ENCODE measurements at regions not wholly inside any gene's neighbourhood (a gene's known extent, or its start where the extent isn't known, plus 50 kb on each side); places are given as distances from the start of the nearest gene placed in this dataset.
A peak's percentile ranks its signal among the peaks of the same experiment; 100 is the strongest.

DNA sequence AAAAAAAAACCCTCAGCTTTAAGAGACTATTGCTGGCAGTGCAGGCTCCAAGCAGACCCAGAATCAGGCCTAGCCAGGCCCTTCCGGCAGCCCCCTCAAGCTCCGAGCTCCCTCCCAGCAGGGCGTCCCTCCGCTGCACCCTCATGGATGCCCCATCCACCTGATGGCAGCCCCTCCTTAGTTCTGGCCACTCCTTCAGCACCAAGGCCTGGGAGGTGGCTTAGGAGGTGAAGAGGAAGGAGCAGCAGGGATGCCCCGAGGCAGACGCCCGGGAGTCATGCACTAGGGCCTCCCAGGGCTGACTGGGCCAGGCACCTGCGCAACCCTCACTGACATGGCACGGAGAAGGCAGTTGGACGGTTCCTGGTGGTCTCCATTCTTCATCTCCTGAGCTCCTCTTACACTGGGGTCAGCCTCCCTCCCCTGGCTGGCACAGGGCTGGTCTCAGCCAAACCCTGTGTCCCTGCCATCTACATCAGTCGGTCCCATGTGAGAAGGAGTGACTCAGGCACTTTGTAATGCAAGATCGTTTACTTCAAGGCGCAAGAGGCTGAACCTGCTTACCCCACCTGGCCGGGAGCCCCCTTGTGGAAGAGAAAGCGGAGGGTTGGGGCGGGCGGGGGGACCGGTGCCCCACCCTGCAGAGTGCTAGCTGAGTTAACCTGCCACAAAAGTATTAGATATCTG is 53.5 kb upstream of the ID2 start:
- DNase-seq (ENCODE audit: low read depth in 1 of 2, low spot score in 1 of 2), result no peak
- no peak overlapping the region for H3K4me3 ChIP-seq
- peaks cover 4% of the 10 kb centered on the region for H3K4me1 ChIP-seq (ENCODE audit: low read depth)
- no peak overlapping the region for H3K27ac ChIP-seq
- H3K27me3 ChIP-seq, result no peaks in the 10 kb centered on the region
- H3K9me3 ChIP-seq (ENCODE audit: low read depth), result no peaks in the 10 kb centered on the region
- no peaks in the 10 kb centered on the region for H3K36me3 ChIP-seq
- TF ChIP-seq, protein P1, sequence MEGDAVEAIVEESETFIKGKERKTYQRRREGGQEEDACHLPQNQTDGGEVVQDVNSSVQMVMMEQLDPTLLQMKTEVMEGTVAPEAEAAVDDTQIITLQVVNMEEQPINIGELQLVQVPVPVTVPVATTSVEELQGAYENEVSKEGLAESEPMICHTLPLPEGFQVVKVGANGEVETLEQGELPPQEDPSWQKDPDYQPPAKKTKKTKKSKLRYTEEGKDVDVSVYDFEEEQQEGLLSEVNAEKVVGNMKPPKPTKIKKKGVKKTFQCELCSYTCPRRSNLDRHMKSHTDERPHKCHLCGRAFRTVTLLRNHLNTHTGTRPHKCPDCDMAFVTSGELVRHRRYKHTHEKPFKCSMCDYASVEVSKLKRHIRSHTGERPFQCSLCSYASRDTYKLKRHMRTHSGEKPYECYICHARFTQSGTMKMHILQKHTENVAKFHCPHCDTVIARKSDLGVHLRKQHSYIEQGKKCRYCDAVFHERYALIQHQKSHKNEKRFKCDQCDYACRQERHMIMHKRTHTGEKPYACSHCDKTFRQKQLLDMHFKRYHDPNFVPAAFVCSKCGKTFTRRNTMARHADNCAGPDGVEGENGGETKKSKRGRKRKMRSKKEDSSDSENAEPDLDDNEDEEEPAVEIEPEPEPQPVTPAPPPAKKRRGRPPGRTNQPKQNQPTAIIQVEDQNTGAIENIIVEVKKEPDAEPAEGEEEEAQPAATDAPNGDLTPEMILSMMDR (IDR thresholded peaks at IDR 0.05; ENCODE audit: low read depth, low read length), result no peak

DNA sequence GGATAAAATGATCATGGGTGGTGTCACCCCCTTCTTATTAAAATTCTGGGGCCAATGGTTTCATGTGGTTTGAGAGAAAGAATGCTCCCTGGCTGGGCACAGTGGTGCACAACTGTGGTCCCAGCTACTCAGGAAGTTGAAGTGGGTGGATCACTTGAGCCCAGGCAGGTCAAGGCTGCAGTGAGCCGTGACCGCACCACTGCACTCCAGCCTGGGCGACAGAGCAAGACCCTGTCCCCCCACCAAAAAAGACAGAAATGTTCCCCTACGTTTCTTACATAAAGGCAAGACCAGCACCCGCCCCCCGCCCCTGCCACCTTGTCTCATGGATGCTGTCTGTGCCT is 53.0 kb upstream of the ID2 start:
- Histone ChIP-seq H3K27me3 (no peaks in the 10 kb centered on the region), H3K36me3 (no peaks in the 10 kb centered on the region), H3K4me1 (ENCODE audit: low read depth) (peaks cover 4% of the 10 kb centered on the region), H3K4me3 (no peak overlapping the region), H3K27ac (no peak overlapping the region), H3K9me3 (ENCODE audit: low read depth) (no peaks in the 10 kb centered on the region)
- DNase-seq (ENCODE audit: low read depth in 1 of 2, low spot score in 1 of 2), result no peak
- TF ChIP-seq, protein P1 (IDR thresholded peaks at IDR 0.05; ENCODE audit: low read depth, low read length), result no peak

DNA sequence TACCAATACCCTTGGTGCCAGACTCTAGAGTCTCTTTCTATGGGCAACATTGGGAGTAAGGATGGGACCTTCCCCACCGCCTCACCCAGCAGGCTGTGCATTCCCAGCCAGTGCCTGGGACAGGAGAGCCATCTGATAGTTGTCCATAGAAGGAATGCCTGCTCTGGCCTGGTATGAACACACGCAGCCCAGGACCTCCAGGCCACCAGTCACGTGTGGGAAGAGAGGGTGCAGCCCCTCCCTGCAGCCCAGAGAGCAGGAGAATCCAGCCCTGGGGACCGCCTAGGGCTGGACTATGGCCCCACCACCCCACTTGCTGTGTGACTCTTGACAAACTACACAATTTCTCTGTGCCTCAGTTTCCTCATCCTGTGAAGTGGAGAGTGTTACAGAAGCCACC is 52.5 kb upstream of the ID2 start:
- peak in 1 of 2 donors; percentile 43 for DNase-seq (ENCODE audit: low read depth in 1 of 2, low spot score in 1 of 2)
- H3K36me3 ChIP-seq, result no peaks in the 10 kb centered on the region
- H3K27me3 ChIP-seq, result no peaks in the 10 kb centered on the region
- TF ChIP-seq, protein P1 (IDR thresholded peaks at IDR 0.05; ENCODE audit: low read depth, low read length), result no peak
- no peak overlapping the region for H3K27ac ChIP-seq
- no peak overlapping the region for H3K4me3 ChIP-seq
- H3K4me1 ChIP-seq (ENCODE audit: low read depth), result peaks cover 4% of the 10 kb centered on the region
- no peaks in the 10 kb centered on the region for H3K9me3 ChIP-seq (ENCODE audit: low read depth)

DNA sequence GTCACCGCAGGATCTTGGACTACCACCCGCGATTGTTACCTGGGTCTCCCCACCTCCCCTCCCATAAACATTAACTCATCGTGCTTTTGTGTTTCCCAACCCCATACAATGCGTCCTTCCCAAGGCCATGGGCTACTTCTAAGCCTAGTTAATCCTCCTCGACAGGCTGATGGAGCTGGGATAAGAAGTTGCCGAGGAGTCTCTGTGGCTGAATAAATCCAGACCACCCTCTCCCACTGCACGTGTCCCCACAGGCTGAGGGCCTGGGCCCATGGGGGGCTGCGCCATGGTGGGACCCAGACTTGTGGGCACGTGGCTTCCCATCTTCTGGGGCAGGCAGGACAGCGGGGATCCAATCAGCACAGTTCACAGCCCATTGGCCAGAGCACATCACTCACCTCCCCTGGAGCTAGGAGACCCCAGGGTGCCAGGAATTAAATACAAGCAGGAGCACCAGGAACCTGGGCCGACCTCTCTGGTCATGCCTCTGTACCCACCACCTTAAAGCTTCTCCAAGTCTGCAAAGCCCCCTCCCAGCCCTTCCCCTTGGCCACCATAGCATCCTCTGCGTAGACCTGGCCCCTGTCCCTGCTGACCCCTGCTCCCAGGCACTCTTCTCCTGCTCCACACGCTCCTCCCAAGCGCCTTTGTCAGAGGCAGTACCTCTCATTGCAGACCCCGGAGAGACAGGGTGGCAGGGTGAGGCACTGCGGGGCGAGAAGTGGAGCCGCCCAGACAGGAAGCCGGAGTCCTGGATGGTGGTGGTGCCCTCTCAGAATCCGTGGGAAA is 51.0 kb upstream of the ID2 start:
- Histone ChIP-seq H3K4me1 (ENCODE audit: low read depth) (peaks cover 6% of the 10 kb centered on the region), H3K27me3 (no peaks in the 10 kb centered on the region), H3K9me3 (ENCODE audit: low read depth) (no peaks in the 10 kb centered on the region), H3K36me3 (no peaks in the 10 kb centered on the region), H3K4me3 (no peak overlapping the region), H3K27ac (no peak overlapping the region)
- no peak for DNase-seq (ENCODE audit: low read depth in 1 of 2, low spot score in 1 of 2)
- TF ChIP-seq, protein P1 (IDR thresholded peaks at IDR 0.05; ENCODE audit: low read depth, low read length), result no peak

DNA sequence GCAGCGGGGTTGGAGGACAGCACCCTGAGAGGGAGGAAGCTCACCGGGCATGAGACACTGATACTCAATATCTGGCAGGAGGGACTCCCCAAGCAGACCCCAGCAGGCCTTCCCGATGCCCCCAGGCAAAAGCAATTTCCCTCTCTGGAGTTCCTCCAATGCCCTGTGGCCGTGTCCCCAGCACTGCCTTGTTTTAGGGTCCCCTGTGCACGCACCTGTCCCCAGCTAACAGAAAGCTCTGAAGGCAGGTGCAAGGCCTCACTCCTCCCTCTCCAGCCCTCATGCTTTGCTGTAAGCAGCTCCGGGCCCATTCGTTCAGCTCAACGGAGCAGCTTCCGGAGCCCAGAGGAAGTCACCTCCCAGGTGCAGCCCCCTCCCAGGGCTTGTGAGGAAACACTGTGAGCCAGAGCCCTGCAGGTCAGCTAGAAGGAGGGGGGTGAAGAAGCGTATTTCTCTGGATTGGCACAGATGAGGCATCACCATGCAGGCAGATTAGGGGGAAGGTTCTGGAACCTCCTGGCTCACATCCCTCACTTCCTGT is 50.3 kb upstream of the ID2 start:
- DNase-seq (ENCODE audit: low read depth in 1 of 2, low spot score in 1 of 2), result no peak
- Histone ChIP-seq H3K36me3 (no peaks in the 10 kb centered on the region), H3K4me3 (no peak overlapping the region), H3K4me1 (ENCODE audit: low read depth) (peaks cover 12% of the 10 kb centered on the region), H3K27ac (no peak overlapping the region), H3K27me3 (no peaks in the 10 kb centered on the region), H3K9me3 (ENCODE audit: low read depth) (no peaks in the 10 kb centered on the region)
- TF ChIP-seq, protein P1 (IDR thresholded peaks at IDR 0.05; ENCODE audit: low read depth, low read length), result no peak
